ENCODE measurements at regions not wholly inside any gene's neighbourhood (a gene's known extent, or its start where the extent isn't known, plus 50 kb on each side); places are given as distances from the start of the nearest gene placed in this dataset.

DNA sequence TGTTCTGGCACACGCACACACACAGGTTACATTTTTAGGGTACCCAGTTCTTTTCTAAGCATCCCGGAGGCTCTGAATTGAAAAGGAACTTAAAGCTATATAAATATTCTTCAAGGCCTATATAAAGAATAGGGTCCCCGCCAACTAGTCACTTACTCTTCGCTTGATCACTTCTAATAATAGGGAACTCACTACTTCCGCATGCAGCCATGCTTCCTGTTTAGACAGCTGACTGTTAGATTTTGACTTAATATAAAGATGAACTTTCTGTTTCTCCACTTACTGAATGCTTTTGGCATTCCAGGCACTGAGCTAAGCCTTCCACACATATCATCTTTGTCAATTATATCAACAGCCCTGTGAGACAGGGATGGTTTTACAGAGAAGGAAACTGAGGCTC, 259.6 kb downstream of the TSHZ3 start:
- peaks cover 0 to 6% (median 3%) of the 10 kb centered on the region in 3 donors for H3K27me3 Mint-ChIP-seq (ENCODE audit: low read depth in 3 of 3)
- intact Hi-C loops (cut with micrococcal nuclease) = no loop called here

GRCh38 chr19:31085125-31085524, 264.1 kb downstream of the TSHZ3 start:
- peak overlapping the region in 1 of 7 donors; percentile 64 for H3K27ac Mint-ChIP-seq
- H3K27me3 Mint-ChIP-seq (ENCODE audit: low read depth in 3 of 3) = peaks cover 2 to 11% (median 3%) of the 10 kb centered on the region in 3 donors
- Histone ChIP-seq H3K4me3 (replicated peaks in 1 of 3; ENCODE audit: low read depth in 2 of 3, low read length in 3 of 3) (no peak overlapping the region), H3K9ac (ENCODE audit: insufficient read depth, low read length, poor library complexity, severe bottlenecking) (no peak overlapping the region), H3K4me2 (replicated peaks; ENCODE audit: extremely low read depth, low read length, poor library complexity, severe bottlenecking) (no peak overlapping the region), H3K27me3 (ENCODE audit: control insufficient read depth in 2 of 2, insufficient read depth in 2 of 2, low read length in 2 of 2) (no peaks in the 10 kb centered on the region), H3K79me2 (ENCODE audit: insufficient read depth, low read length) (no peaks in the 10 kb centered on the region), H3K36me3 (replicated peaks in 1 of 2; ENCODE audit: control insufficient read depth in 1 of 2, insufficient read depth in 2 of 2, low read length in 2 of 2) (no peaks in the 10 kb centered on the region), H3K4me1 (ENCODE audit: control insufficient read depth in 1 of 2, insufficient read depth in 2 of 2, low read length in 2 of 2) (peaks cover 10% of the 10 kb centered on the region in 2 donors), H2AFZ (ENCODE audit: insufficient read depth, low read depth, low read length, poor library complexity, severe bottlenecking) (no peak overlapping the region), H3K9me3 (replicated peaks in 1 of 2; ENCODE audit: control insufficient read depth in 1 of 2, insufficient read depth in 1 of 2, low read length in 2 of 2) (no peaks in the 10 kb centered on the region), H3K27ac (ENCODE audit: low read depth in 1 of 2, low read length in 2 of 2) (no peak overlapping the region), H4K20me1 (ENCODE audit: insufficient read depth, low read length) (no peaks in the 10 kb centered on the region)
- H3K9me3 Mint-ChIP-seq = peaks cover 0 to 8% (median 4%) of the 10 kb centered on the region in 7 donors
- peaks cover 12% of the 10 kb centered on the region for H3K4me1 Mint-ChIP-seq
- no peaks in the 10 kb centered on the region for H3K36me3 Mint-ChIP-seq
- DNase-seq = no peak
- no peak overlapping the region for H3K4me3 Mint-ChIP-seq
- intact Hi-C loops (cut with micrococcal nuclease) = no loop called here
- TF ChIP-seq CTCF (IDR thresholded peaks at IDR 0.05) = no peak
- 70% methylated on average over 2 of the region's 4 CpGs for WGBS (ENCODE audit: insufficient coverage)

More for the DNA sequence above, 259.6 kb downstream of the TSHZ3 start:
- H3K4me2 ChIP-seq (replicated peaks; ENCODE audit: extremely low read depth, low read length, poor library complexity, severe bottlenecking) = peak overlapping the region; percentile 41
- no peaks in the 10 kb centered on the region for H3K79me2 ChIP-seq (ENCODE audit: insufficient read depth, low read length)
- peaks cover 27 to 29% of the 10 kb centered on the region in 2 donors for H3K4me1 ChIP-seq (ENCODE audit: control insufficient read depth in 1 of 2, insufficient read depth in 2 of 2, low read length in 2 of 2)
- Mint-ChIP-seq H3K27ac (peak overlapping the region in 2 of 7 donors; percentile 21 to 52), H3K9me3 (peaks cover 0 to 5% (median 1%) of the 10 kb centered on the region in 7 donors), H3K4me1 (peaks cover 31% of the 10 kb centered on the region), H3K4me3 (peak overlapping the region in 1 of 2 donors; percentile 74), H3K36me3 (no peaks in the 10 kb centered on the region)
- no peaks in the 10 kb centered on the region for H3K27me3 ChIP-seq (ENCODE audit: control insufficient read depth in 2 of 2, insufficient read depth in 2 of 2, low read length in 2 of 2)
- H3K9ac ChIP-seq (ENCODE audit: insufficient read depth, low read length, poor library complexity, severe bottlenecking) = no peak overlapping the region
- no peaks in the 10 kb centered on the region for H3K9me3 ChIP-seq (replicated peaks in 1 of 2; ENCODE audit: control insufficient read depth in 1 of 2, insufficient read depth in 1 of 2, low read length in 2 of 2)
- H3K27ac ChIP-seq (ENCODE audit: low read depth in 1 of 2, low read length in 2 of 2) = no peak overlapping the region
- peak; percentile 44 to 65 (median 52) for DNase-seq
- no peaks in the 10 kb centered on the region for H3K36me3 ChIP-seq (replicated peaks in 1 of 2; ENCODE audit: control insufficient read depth in 1 of 2, insufficient read depth in 2 of 2, low read length in 2 of 2)
- H4K20me1 ChIP-seq (ENCODE audit: insufficient read depth, low read length) = no peaks in the 10 kb centered on the region
- no CpG with 5 or more reads among the region's 5 CpGs for WGBS (ENCODE audit: insufficient coverage)
- H2AFZ ChIP-seq (ENCODE audit: insufficient read depth, low read depth, low read length, poor library complexity, severe bottlenecking) = peak overlapping the region; percentile 23
- peak overlapping the region in 1 of 3 experiments; percentile 17 for H3K4me3 ChIP-seq (replicated peaks in 1 of 3; ENCODE audit: low read depth in 2 of 3, low read length in 3 of 3)
- TF ChIP-seq CTCF (IDR thresholded peaks at IDR 0.05) = no peak
